ENCODE measurements at regions not wholly inside any gene's neighbourhood (a gene's known extent, or its start where the extent isn't known, plus 50 kb on each side); places are given as distances from the start of the nearest gene placed in this dataset.
"Not testable (repeated sequence)": the region's sequence is repeated elsewhere in the genome, so short reads cannot be mapped to it uniquely, and the experiment has no call there.

DNA sequence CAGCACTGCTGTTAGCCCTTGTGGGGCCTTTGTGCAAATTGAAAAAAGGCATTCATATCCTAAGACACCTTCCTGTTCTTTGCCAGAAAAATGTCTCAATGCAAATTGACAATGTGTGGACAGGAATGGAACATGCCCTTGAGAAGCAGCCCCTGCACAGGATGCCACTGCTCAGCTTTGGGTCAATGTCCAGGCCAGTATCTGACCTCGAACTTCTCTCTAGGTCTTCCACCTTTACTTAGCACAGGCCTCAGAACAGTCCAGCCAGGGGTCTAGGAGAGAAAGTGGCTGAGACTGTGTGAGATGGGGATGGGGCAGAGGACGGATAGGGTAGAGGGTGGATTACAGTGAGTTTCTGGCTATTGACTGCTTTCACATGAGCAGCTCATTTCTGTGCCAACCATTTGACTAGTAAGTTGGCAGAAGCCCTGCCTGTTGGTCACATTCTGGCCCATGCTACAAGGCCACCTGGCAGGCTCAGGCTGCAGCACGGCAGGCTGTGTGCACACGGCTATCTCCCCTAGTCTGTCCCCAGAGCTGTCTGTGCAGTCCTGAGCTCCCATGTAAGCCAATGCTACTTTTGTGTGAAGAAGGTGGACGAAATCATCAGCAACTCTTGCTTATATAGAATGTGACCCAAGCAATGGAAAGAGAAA is 254.5 kb upstream of the PLGLB1 start:
- not testable (repeated sequence) for DNase-seq

DNA sequence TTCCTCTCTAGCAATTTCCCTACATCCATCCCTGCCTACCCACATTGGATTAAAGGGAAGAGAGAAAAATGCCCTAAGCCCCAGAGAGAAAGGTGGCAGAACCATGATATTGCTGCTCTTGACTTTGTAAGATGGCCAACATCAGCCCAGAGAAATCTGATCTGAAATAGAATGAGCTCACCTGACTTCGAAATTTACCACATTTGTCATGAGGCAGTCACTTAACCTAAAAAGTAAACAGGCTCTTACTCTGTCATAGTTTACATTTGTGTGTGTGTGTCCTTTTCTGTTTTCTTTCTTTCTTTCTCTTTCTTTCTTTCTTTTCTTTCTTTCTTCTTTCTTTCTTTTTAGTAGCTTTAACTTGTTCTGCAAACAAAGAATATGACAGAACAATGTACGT is 255.0 kb upstream of the PLGLB1 start:
- not testable (repeated sequence) for DNase-seq

DNA sequence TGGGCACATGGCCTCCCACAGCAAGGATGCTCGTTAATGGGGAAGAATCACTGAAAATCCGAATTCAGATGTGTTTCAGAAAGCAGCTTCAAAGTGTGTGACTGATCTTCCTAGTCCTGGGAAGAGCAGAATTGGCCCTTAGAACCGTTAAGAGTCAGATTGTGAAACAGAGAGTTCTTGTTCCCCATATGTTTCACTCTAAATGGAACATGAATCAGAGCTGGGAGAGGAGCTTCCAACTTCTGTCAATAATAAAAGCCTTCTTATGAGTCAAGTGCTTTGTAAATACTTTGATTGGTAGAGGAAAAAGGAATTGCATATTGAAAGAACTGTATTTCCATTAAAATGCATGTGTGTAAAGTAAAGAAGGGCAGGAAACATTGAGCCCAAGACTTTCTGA is 256.1 kb upstream of the PLGLB1 start:
- DNase-seq, result not testable (repeated sequence)

DNA sequence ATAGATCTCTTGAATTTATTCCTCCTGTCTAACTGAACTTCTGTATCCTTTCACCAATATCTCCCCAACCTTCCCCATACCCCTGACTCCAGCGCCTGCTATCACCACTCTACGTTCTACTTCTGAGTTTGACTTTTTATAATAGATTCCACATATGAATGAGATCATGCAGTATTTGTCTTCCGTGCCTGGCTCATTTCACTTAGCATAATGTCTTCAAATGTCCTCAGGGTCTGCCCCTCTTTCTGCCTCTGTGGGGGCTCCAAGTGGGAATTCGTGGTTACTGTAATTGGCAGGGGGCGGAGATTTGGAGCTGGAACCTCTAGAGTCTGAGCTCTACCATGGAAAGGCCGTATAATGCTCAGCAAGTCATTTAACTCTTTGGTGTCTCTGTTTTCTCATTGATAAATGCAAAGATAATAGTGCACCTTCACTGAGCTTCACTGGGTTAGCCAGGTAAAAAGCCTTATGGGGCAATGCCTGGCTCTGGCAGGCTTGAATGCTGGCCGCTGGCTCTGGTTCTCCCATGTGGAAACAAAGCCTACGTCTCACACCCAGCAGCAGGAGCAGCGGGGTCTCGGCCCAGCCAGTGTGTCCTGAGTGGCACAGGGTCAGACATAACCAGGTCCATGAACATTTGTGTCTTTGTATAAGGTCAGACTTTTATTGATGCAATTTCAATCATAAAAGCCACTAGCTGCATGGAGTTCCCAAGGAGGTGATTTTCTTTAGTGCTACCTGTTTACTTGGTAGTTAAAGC is 259.1 kb upstream of the PLGLB1 start:
- not testable (repeated sequence) for DNase-seq

DNA sequence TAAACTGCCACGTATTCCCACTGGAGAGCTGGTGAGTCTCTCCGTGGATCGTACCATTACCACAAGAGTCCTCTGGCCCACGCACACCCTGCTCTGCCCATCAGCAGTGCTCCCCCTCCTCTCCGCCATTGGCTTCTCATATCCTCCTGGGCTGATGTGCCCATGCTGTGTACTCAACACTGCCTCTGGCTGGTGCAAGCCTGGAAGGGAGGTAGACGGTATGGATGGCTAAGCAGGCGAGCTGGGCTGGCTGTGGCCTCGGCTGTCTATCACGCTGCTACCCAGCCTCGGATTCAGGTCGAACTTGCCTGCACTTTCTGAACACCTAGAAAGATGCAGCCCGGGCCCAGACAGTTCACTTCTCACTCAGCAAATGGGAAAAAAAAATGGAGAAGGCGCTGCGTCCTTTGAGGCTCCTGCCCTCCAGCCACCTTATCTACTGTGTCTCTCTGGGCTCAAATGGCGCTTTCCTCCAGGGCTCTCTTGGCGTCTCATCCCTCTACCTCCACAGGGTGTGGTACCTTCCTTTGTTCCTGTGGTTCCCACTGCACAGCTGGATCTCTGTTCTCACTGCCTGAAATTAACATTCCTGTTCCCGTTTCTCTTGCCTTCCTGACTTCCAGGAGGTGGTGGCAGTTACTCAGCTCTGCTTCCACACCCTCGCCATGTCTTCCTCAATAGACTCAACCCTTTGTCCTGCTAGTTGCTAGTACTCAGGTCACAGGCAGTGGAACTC is 262.3 kb upstream of the PLGLB1 start:
- not testable (repeated sequence) for DNase-seq

DNA sequence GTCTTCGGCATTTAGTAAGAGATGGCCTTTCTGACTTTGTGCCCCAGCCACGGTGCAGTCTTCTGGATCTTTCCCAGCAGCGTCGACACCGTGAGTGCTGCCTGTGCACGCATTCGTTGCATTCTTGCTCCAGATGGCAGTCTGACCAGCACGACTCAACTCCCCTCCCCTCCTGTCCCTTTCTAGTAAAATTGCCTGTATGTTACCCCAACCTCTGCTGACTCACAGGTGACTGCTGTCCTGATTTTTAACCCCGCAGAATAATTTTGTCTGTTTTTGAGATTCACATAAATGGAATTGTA is 262.8 kb upstream of the PLGLB1 start:
- DNase-seq, result not testable (repeated sequence)

DNA sequence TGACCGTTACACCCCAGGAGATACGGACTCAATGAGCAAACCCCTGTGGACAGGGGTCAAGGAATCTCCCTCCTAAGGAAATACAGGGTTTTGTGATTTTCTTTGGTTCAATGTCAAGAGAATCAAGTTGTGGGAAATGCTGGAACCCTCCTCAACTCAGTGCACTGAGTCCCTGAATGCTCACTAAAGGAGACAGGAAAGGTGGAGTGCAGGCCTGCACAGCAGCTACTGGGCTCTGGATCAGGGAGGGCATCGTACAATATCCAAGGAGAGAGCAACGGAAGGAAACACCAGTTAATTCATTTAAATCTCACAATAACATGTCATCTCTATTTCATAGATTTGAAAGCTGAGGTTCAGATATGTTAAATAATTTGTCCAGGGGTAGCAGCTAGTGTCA is 263.5 kb upstream of the PLGLB1 start:
- not testable (repeated sequence) for DNase-seq

DNA sequence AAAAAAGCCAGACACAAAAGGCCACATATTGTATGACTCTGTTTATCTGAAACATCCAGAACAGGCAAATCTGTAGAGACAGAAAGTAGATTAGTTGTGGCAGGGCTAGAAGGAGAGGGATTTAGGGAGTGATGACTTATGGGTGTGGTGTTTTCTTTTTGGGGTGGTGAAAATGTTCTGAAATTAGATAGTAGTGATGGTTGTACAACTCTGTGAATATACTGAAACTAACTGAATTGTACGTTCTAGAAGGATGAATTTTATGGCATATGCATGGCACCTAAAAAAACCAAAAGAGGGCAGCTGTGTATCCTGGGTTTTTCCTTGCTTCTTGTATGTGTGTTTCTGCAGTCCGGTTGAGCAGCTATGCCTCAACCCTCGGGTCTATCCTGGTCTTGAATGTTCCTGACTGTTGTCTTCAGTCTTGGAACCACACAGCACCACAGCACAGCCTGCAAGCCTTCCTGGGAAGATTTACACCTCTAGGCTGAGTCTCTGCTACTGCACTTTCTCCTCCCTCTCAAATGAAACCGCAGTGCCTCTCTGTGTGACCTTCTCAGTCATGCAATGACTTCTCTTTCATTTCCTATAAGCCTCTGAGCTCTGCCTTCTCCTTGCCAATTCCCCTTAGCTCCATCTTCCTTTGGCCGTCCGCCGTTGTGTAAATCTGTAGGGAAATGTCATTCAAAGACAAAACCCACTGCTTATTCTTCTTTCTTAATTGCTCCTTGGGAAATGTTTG is 269.1 kb upstream of the PLGLB1 start:
- not testable (repeated sequence) for DNase-seq

DNA sequence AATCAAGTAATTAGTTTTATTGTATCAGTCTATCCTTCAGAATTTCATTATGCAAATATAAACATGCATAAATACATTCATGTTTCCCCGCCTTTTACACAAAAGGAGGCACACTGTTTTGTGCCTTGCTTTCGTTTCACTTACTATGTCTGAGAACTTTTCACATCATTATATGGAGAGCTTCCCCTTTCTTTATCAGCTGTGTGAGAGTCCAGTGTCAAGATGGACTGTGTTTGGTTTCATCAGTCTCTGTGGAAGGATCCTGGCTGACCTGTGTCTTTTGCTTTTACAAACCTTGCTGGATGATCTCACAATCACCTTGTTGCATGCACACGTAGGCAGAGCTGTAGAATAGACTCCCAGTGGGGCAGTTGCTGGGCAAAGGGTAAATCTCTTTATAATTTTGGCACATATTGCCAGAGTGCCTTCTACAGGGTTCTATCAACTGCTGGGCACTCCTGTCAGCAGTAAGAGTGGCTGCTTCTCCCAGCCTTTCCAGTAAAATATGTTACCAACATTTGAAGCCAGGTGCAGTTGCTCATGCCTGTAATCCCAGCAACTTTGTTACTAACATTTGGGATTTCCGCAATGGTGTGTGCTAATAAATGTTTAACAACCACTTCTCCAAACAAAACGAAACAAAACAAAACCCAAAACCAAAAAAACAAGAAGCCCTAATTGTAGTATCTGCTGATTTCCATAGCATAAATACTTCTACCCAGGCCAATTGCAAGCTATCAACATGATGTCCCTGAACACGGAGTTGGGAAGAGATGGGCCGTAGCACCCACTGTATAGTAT is 270.0 kb upstream of the PLGLB1 start:
- not testable (repeated sequence) for DNase-seq

DNA sequence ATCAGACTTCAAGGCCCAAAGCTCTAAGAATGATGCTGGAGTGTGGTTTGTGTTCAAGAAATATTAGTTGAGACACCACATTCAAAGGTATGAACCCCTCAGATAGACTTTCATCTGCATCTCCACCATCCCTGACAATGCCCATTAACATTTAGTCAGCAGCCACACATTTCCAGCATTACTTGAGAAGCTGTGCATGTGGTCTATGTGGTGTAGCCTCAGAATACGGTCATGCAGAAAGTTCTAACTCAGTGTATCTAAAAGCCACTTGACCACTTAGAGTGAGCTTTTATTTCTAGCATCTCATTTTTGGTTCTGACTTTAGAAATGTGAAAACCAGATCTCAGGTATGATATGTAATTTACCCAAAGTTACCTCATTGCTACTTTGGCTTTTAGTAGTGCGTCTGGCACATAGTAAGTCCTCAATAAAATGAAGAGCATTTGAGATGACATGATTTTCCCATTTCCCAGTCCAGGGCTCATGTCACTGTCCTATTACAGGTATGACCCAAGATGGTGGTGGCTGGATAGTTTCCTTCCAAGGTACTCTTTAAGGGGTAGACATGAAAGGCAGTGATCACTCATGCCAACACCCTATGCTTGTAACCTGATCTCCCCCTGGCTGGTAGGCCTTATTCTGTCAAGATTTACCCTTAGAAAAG is 272.4 kb upstream of the PLGLB1 start:
- DNase-seq, result not testable (repeated sequence)

DNA sequence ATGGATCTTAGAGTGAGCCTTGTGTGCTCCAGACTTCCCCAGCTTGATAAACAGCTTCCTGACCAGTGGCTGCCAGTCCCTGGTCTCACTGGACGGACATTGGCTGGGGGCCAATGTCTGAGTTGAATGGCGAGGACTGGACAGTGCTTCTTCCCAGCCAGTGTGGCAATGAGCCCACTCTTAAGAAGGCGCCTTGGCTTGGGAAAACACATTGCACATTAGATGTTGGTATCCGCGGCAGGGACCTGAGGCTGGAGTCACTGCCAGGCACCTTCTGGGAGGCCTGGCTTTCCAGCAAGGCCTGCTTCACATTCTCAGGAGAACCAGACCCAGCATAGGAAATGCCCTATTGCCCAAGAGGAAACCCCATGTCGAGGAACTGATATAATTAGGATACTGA is 273.5 kb upstream of the PLGLB1 start:
- not testable (repeated sequence) for DNase-seq

DNA sequence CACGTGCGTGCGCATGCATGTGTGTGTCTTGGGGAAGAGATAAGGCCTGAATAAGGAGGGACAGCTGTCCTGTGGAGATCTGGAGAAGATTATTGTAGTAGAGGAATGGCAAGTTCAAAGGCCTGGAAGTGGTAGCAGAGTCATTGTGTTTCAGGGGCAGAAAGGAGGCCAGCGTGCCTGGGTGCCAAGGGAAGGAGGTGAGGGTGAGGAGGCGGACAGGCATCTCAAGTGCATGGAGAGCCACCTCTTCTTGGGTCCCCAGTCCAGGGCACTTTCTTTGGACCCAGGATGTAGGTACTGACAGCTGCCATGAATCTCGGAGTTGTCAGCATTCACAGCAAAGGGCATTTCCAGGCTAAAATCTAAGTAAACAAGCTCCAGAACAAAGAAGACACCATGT is 279.7 kb upstream of the PLGLB1 start:
- DNase-seq, result not testable (repeated sequence)

DNA sequence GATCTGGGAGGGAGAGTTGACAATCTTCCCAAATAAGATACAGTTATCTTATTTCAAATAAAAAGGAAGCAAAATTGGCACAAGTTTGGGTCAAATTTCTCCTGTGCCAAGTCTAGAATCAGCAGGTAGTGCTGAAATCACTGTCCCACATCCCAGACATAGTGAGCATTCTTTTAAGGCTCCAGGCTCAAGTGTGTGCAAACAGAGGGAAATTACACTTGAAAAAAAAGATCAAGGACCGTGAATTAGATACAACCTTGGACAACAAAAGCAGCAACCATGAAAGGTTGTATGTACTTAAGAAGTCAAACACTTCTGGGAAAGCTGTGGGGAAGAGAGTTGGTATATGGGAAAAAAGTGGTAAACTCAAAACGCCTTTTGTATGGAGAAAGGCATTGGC is 280.2 kb upstream of the PLGLB1 start:
- not testable (repeated sequence) for DNase-seq

DNA sequence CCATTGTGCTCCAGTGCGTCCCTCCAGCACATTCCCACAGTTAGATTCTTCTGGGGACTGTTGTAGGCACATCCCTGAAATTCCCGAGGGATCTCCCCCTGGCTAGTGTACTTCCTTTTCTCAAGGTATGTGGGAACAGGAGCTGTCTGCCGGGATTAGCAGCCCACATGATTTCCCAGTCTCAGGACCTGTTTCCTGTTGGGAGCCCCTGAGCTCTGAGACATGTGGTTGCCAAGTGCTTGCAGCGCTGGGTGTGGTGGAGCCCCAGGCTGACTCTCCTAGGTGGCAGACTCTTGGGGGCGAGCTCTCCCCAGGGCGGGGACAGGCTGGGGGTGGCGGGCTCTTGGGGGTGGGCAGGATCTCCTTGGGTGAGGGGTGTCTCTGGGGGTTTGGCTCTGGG is 287.0 kb upstream of the PLGLB1 start:
- not testable (repeated sequence) for DNase-seq

DNA sequence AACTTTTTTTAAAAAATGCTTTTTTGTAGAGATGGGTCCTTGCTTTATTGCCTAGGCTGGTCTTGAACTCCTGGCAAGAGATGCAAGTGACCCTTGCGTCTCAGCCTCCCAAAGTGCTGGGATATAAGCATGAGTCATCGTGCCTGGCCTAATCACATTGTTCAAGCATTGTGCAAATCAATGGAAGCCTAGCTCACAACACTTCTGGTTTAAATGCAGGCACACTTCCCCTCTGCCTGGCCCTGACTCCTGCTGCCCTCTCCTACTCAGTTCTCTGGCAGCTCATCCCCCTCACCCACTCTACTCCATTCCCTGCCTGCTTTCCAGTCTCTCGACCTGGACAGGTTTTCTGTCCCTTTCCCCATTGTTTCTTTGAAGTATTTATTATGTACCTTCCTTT is 288.1 kb upstream of the PLGLB1 start:
- DNase-seq, result not testable (repeated sequence)

DNA sequence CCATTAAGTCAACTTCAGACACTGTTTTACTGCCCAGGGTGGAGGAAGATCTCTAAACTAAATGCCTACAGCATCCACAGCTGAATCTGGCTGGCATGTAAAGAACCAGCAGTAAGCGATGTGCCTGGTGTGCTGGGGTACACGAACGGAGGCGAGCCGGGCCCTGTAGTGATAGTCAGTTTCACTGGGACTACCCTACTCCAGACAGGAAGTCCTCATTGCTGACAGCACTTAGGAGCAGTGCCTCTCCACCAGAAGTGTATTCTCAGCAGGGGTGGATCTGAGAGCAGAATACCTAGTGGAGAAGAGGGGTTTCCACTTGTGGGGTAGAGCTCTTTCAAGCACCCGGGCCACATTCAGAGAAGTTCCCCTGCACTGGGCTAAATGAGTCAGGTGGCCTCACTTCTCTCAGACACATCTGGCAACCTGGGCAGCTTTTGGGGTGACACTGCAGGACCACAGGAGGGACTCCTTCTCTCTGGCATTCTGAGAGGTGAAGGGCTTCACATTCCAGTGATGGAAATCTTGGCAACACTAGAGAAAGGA is 290.3 kb upstream of the PLGLB1 start:
- not testable (repeated sequence) for DNase-seq

DNA sequence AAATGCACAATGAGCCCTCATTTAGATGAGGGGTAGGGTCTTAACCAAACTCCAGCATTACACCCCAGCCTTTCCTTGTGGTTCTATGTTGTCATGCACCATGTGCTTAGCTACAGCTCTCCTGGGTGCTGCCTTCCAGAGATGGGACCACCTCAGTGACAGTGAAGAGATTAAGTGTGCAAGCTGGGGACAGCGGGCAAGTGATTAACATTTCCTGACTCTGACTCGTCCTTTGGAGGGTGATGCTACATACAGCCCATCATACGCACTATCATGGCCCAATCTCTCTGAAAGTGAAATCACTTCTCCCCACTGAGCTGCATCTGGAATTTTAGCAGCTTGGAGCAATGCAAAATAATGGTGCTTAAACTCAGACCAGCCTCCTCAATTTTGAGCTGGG is 293.0 kb upstream of the PLGLB1 start:
- DNase-seq, result not testable (repeated sequence)

DNA sequence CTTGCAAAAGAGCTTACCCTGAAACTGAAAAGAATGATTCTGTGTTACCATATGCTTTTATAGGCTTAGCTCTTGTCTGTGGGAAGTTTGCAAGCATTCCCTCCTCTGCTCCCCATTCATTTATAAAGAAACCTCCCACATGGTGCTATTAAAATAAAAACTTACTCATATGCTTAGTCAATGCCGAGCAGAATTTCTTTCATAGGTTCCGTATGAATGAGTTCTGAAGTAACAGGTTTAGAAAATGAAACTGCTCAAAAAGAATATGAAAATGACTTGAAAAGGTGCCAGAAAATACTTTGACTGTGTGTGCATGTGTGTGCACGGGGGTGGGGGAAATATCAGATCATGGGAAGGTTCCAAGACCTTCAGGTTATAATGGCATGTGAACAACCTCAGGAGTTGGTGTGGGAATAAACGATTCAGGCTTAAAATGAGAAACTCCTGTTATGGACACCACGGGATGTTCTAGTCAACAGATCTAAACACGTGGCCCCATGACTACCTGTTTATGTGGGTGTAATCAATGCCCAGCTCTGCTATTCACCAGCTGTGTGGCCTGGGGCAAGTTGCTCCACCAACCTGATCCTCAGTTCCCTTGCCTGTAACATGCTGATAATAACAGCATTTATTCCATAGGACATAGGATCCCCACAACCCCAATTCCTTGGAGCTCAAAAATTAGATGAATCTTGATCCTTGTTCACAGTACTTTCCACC is 293.7 kb upstream of the PLGLB1 start:
- DNase-seq, result not testable (repeated sequence)

DNA sequence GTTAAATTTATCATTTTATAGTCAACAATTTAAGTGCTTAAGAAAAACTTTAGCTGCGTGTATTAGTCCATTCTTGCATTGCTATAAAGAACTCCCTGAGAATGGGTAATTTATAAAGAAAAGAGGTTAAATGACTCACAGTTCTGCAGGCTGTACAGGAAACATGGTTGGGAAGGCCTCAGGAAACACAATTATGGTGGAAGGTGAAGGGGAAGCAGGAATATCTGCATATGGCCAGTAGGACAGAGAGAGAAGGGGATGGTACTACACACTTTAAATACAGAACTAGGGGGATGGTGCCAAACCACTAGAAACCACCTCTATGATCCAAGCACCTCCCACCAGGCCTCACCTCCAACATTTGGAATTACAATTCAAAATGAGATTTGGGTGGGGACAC is 295.5 kb upstream of the PLGLB1 start:
- DNase-seq, result not testable (repeated sequence)

DNA sequence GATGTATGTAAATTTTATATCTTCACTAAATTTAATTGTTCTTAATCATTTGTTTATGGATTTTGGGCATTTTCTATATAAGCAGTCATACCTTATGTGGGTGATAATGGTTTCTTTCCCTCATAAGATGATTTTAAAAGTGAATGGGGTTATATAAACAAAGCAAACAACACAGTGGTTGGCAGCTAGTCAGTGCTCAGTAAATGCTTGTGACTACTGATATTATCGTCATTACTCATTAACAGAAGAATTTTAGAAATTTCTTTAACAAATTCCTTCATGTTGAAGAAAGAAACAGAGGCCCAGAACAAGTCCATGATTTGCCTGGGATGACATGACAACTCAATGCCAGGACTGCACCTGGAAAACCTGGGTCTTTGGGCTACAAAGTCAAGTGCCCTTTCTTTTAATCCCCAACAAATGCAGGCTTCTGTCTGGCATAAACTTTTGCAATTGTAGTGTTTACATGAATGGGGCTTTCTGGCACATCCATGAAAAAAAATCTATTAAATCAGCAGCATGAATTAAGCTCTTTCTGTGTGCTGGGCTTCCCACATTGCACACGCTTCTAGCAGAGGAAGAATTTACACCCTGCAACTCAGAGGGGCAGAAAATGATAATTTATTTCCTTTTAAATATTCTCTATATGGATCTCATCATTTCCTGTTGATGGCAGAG is 297.3 kb upstream of the PLGLB1 start:
- DNase-seq, result not testable (repeated sequence)
